ENCODE measurements at regions not wholly inside any gene's neighbourhood (a gene's known extent, or its start where the extent isn't known, plus 50 kb on each side); places are given as distances from the start of the nearest gene placed in this dataset.

DNA sequence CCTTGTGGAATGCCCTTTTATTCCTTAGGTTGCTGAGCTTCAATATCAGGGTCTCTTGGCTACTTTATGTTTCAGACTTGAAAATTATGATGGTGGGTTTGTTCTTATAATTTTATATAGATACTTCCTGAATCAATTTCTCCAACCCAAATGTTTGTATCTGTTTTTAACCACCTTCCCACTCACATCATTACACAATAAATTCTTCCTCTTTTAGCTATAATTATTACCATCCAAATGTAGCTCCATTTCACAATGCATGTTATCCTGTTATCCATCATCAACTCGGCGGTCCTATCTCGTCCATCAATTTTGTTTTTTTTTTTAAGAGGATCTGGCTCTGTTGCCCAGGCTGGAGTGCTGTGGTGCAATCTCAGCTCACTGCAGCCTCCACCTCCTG, 357.6 kb upstream of the ZP4 start:
- H3K4me1 ChIP-seq (ENCODE audit: low read depth) = no peaks in the 10 kb centered on the region
- intact Hi-C loops (cut with DNase I, micrococcal nuclease) = no loop called here
- TF ChIP-seq, protein P1, sequence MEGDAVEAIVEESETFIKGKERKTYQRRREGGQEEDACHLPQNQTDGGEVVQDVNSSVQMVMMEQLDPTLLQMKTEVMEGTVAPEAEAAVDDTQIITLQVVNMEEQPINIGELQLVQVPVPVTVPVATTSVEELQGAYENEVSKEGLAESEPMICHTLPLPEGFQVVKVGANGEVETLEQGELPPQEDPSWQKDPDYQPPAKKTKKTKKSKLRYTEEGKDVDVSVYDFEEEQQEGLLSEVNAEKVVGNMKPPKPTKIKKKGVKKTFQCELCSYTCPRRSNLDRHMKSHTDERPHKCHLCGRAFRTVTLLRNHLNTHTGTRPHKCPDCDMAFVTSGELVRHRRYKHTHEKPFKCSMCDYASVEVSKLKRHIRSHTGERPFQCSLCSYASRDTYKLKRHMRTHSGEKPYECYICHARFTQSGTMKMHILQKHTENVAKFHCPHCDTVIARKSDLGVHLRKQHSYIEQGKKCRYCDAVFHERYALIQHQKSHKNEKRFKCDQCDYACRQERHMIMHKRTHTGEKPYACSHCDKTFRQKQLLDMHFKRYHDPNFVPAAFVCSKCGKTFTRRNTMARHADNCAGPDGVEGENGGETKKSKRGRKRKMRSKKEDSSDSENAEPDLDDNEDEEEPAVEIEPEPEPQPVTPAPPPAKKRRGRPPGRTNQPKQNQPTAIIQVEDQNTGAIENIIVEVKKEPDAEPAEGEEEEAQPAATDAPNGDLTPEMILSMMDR (IDR thresholded peaks at IDR 0.05) = no peak
- H3K9me3 ChIP-seq = no peaks in the 10 kb centered on the region
- no peaks in the 10 kb centered on the region for H3K36me3 ChIP-seq (ENCODE audit: low read depth)
- H3K4me3 ChIP-seq = no peak overlapping the region
- ATAC-seq = no peak
- DNase-seq = no peak

DNA sequence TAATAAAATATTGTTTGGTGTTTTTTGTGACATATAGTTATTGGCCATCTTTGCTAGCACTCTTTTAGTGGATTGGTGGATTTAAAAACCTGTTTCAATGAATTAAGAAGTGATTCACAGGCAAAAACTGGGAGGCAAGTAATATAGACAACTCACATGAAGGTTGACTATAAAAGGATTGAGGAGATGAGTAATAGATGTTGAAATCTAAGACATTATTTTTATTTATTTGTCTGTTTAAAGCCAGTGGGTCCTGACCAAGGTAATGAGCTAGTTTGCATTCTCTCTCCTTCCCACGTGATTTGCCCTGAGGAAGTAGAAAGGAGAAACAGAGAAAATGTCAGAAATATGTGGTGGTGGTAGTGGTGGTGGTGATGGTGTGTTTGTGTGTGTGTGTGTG, 351.5 kb upstream of the ZP4 start:
- H3K9me3 ChIP-seq = no peaks in the 10 kb centered on the region
- TF ChIP-seq, protein P1 (IDR thresholded peaks at IDR 0.05) = no peak
- no peak for ATAC-seq
- H3K4me1 ChIP-seq (ENCODE audit: low read depth) = no peaks in the 10 kb centered on the region
- no peaks in the 10 kb centered on the region for H3K36me3 ChIP-seq (ENCODE audit: low read depth)
- DNase-seq = no peak
- intact Hi-C loops (cut with DNase I, micrococcal nuclease) = no loop called here
- H3K4me3 ChIP-seq = no peak overlapping the region

DNA sequence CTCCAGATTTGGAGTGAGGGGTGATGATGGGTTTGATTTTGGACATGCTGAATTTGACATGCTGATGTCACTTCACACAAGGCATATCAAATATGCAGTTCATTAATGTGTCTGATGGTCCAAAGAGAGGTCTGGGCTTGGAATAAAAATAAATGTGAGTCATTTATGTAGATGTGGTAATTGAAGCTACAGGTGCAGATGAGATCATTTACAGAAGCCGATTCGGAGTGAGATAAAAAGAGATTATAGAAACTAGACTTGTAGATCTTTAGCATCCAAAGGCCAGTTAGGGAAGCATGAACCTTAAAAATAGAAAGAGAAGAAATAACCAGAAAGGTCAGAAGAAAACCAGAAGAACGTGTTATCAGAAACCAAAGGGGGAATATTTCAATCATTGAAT, 350.9 kb upstream of the ZP4 start:
- H3K4me3 ChIP-seq = no peak overlapping the region
- no peak for ATAC-seq
- TF ChIP-seq, protein P1 (IDR thresholded peaks at IDR 0.05) = no peak
- DNase-seq = no peak
- intact Hi-C loops (cut with DNase I, micrococcal nuclease) = no loop called here
- no peaks in the 10 kb centered on the region for H3K9me3 ChIP-seq
- H3K4me1 ChIP-seq (ENCODE audit: low read depth) = no peaks in the 10 kb centered on the region
- H3K36me3 ChIP-seq (ENCODE audit: low read depth) = no peaks in the 10 kb centered on the region

DNA sequence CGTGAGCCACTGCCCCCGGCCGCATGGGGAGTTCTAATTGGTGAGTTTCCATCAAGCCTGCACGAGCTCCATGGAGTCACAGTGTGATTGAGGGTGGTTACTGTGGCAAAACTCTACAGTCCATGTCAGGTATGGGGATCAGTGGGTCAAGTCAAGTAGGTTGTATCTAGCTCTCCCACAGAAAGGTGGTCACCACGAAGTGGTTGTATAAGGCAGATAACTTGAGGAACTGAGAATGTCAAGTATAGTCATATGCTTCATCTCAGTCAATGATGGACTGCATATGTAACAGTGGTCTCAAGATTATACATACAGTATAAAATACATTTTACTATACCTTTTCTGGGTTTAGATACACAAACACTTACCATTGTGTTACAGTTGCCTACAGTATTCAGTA, 348.6 kb upstream of the ZP4 start:
- no peaks in the 10 kb centered on the region for H3K9me3 ChIP-seq
- ATAC-seq (no peak), DNase-seq (no peak)
- H3K4me3 ChIP-seq = no peak overlapping the region
- TF ChIP-seq, protein P1 (IDR thresholded peaks at IDR 0.05) = no peak
- intact Hi-C loops (cut with DNase I, micrococcal nuclease) = no loop called here
- H3K4me1 ChIP-seq (ENCODE audit: low read depth) = no peaks in the 10 kb centered on the region
- H3K36me3 ChIP-seq (ENCODE audit: low read depth) = no peaks in the 10 kb centered on the region

DNA sequence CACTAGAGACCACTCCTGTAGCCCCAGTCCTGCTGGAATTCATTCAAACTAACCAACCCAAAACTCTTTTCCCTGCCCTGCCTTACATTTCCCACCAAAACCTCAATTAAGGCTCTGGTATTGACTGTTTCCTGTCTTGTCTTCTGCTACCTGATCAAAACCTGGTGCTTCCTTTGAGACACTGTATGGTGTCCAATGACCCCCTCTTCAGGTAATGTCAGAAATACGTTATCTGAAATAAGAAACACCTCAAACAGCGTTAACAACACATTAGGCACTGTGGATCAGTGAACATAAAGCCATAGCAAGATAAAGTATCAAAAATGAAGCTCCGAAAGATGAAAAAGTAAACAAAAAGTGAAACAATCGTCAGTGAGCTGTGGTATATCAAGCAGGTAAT, 343.2 kb upstream of the ZP4 start:
- Histone ChIP-seq H3K9me3 (no peaks in the 10 kb centered on the region), H3K4me1 (ENCODE audit: low read depth) (no peaks in the 10 kb centered on the region), H3K4me3 (no peak overlapping the region), H3K36me3 (ENCODE audit: low read depth) (no peaks in the 10 kb centered on the region)
- ATAC-seq = no peak
- intact Hi-C loops (cut with DNase I, micrococcal nuclease) = no loop called here
- TF ChIP-seq, protein P1 (IDR thresholded peaks at IDR 0.05) = no peak
- DNase-seq = no peak

DNA sequence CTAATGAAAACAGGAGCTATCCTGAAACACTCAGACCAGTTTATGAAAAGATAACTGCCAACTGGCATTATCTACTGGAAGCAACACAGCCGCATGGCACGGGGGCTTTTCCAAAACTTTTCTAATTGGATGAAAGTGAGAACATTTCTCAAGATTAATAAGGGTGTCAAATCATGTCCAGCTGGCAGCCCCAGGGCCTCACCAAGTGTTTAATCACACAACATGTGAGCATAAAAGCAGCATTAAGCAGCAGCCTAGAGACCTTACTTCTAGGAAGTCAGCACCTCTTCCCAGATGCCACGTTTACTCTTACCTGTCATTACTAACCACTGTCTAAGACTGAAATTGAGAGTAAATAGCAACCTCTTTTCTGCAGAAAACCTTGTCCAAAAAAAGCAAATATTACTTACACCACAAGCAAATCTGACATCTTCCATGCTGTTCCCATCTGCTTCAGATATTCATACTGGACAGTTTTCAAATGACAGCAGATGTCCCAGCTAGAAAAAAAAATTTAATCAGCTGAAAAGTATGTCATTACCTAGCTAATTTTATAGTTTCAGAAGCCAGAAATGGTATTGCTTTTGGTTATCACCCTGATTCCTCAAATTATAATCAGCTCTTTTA, 341.5 kb upstream of the ZP4 start:
- ATAC-seq (no peak), DNase-seq (no peak)
- H3K9me3 ChIP-seq = no peaks in the 10 kb centered on the region
- TF ChIP-seq, protein P1 (IDR thresholded peaks at IDR 0.05) = no peak
- intact Hi-C loops (cut with DNase I, micrococcal nuclease) = no loop called here
- H3K4me1 ChIP-seq (ENCODE audit: low read depth) = no peaks in the 10 kb centered on the region
- H3K4me3 ChIP-seq = no peak overlapping the region
- H3K36me3 ChIP-seq (ENCODE audit: low read depth) = no peaks in the 10 kb centered on the region

Data from mucosa of descending colon (tissue), 3 donors.